ENCODE measurements at regions not wholly inside any gene's neighbourhood (a gene's known extent, or its start where the extent isn't known, plus 50 kb on each side); places are given as distances from the start of the nearest gene placed in this dataset.

DNA sequence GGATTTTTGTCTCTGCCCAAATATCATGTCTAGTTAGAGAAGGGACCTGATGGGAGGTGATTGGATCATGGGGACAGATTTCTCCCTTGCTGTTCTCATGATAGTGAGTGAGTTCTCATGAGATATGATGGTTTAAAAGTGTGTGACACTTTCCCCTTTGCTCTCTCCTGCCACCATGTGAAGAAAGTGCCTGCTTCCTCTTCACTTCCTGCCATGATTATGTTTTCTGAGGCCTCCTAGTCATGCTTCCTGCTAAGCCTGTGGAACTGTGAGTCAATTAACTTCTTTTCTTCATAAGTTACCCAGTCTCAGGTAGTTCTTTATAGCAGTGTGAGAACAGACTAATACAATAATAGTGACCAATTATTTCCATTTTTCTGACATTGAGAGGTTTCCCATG, 167.3 kb upstream of the CYRIA start:
- no peak overlapping the region for H2AFZ ChIP-seq (ENCODE audit: control insufficient read depth, low read depth, low read length)
- H4K20me1 ChIP-seq (ENCODE audit: control insufficient read depth, insufficient read depth): no peaks in the 10 kb centered on the region
- no peak for FAIRE-seq
- no peaks in the 10 kb centered on the region for H3K4me1 ChIP-seq (ENCODE audit: control insufficient read depth, insufficient read depth, low read length)
- H3K27me3 ChIP-seq (replicated peaks in 1 of 2; ENCODE audit: control insufficient read depth in 2 of 2, insufficient read depth in 2 of 2, low read length in 1 of 2): no peaks in the 10 kb centered on the region; a peak in 2 of 4 replicates
- RAD21 ChIA-PET (ENCODE audit: unreplicated experiment): no interaction called here
- no peak for DNase-seq (ENCODE audit: low read depth, low spot score)
- no peak for TF ChIP-seq NKRF (conservative IDR thresholded peaks at IDR 0.05)
- TF ChIP-seq ZNF24 (IDR thresholded peaks at IDR 0.05): no peak
- no peak for TF ChIP-seq CHD1 (IDR thresholded peaks at IDR 0.05; ENCODE audit: low read depth, low read length)
- no peak for TF ChIP-seq POU2F2 (IDR thresholded peaks at IDR 0.05; ENCODE audit: borderline replicate concordance, low read depth, low read length)
- TF ChIP-seq ESRRA (IDR thresholded peaks at IDR 0.05; ENCODE audit: low read length): no peak
- no peak for TF ChIP-seq SMAD5 (IDR thresholded peaks at IDR 0.05; ENCODE audit: low read depth)
- BruUV-seq (replicated peaks): no TSS peak
- no peak for ATAC-seq
- H3K36me3 ChIP-seq (ENCODE audit: control insufficient read depth in 2 of 2, insufficient read depth in 2 of 2, low read length in 1 of 2): no peaks in the 10 kb centered on the region
- no peaks in the 10 kb centered on the region for H3K79me2 ChIP-seq (ENCODE audit: control insufficient read depth, insufficient read depth, low read length)
- POLR2A ChIA-PET: no interaction called here
- no peaks in the 10 kb centered on the region for H3K9me3 ChIP-seq (replicated peaks; ENCODE audit: control insufficient read depth, insufficient read depth, low read length)
- CTCF ChIA-PET: no interaction called here
- SMC1A ChIA-PET (ENCODE audit: uncharacterized antibody, unreplicated experiment): no interaction called here
- H3K9ac ChIP-seq (ENCODE audit: control insufficient read depth, insufficient read depth, low read length): no peak overlapping the region
- no peak overlapping the region for H3K4me3 ChIP-seq
- H3K27ac ChIP-seq (ENCODE audit: control insufficient read depth, insufficient read depth): no peak overlapping the region
- in situ Hi-C loops (cut with MboI) (no loop called here), intact Hi-C loops (cut with micrococcal nuclease; ENCODE audit: unreplicated experiment) (no loop called here)
- H3K4me2 ChIP-seq (ENCODE audit: control insufficient read depth, insufficient read depth): no peak overlapping the region

DNA sequence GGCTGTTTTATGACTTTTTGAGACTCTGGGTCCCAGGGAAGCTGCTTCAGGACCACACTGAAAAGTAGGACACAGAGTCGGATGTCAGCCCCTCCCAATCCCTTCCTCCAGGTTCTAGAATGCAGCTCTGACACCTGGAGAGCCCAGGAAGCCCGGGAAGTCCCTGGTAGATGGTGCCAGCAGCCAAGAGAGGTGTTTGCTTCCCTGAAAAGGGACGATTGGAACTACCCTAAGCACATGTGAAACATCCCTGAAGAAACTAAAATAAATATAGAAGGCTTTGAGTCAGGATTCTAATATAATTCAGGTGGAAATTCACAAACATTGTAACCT, 163.2 kb upstream of the CYRIA start:
- intact Hi-C loops (cut with micrococcal nuclease; ENCODE audit: unreplicated experiment) (no loop called here), in situ Hi-C loops (cut with MboI) (no loop called here)
- DNase-seq (ENCODE audit: low read depth, low spot score) (no peak), FAIRE-seq (no peak), ATAC-seq (no peak)
- H3K79me2 ChIP-seq (ENCODE audit: control insufficient read depth, insufficient read depth, low read length): no peaks in the 10 kb centered on the region
- no TSS peak for BruUV-seq (replicated peaks)
- no peak overlapping the region for H3K27ac ChIP-seq (ENCODE audit: control insufficient read depth, insufficient read depth)
- H4K20me1 ChIP-seq (ENCODE audit: control insufficient read depth, insufficient read depth): no peaks in the 10 kb centered on the region
- 5% methylated on average over 3 of the region's 3 CpGs for WGBS (ENCODE audit: insufficient coverage, insufficient replicate concordance, low lambda C conversion rate, missing lambda C conversion rate)
- ChIA-PET CTCF (no interaction called here), POLR2A (no interaction called here), RAD21 (ENCODE audit: unreplicated experiment) (no interaction called here), SMC1A (ENCODE audit: uncharacterized antibody, unreplicated experiment) (no interaction called here)
- no peaks in the 10 kb centered on the region for H3K36me3 ChIP-seq (ENCODE audit: control insufficient read depth in 2 of 2, insufficient read depth in 2 of 2, low read length in 1 of 2)
- H3K4me1 ChIP-seq (ENCODE audit: control insufficient read depth, insufficient read depth, low read length): no peaks in the 10 kb centered on the region
- H3K9me3 ChIP-seq (replicated peaks; ENCODE audit: control insufficient read depth, insufficient read depth, low read length): no peaks in the 10 kb centered on the region
- H3K9ac ChIP-seq (ENCODE audit: control insufficient read depth, insufficient read depth, low read length): no peak overlapping the region
- no peaks in the 10 kb centered on the region; a peak in 1 of 4 replicates for H3K27me3 ChIP-seq (replicated peaks in 1 of 2; ENCODE audit: control insufficient read depth in 2 of 2, insufficient read depth in 2 of 2, low read length in 1 of 2)
- H3K4me2 ChIP-seq (ENCODE audit: control insufficient read depth, insufficient read depth): no peak overlapping the region
- no peak overlapping the region for H2AFZ ChIP-seq (ENCODE audit: control insufficient read depth, low read depth, low read length)
- no peak overlapping the region for H3K4me3 ChIP-seq
- no peak for TF ChIP-seq PBX3 (IDR thresholded peaks at IDR 0.05; ENCODE audit: insufficient replicate concordance, low read depth, low read length)
- no peak for TF ChIP-seq POLR2A (IDR thresholded peaks at IDR 0.05; ENCODE audit: low read depth, low read length)
- TF ChIP-seq ZBTB33 (IDR thresholded peaks at IDR 0.05): no peak
- TF ChIP-seq, protein P1, sequence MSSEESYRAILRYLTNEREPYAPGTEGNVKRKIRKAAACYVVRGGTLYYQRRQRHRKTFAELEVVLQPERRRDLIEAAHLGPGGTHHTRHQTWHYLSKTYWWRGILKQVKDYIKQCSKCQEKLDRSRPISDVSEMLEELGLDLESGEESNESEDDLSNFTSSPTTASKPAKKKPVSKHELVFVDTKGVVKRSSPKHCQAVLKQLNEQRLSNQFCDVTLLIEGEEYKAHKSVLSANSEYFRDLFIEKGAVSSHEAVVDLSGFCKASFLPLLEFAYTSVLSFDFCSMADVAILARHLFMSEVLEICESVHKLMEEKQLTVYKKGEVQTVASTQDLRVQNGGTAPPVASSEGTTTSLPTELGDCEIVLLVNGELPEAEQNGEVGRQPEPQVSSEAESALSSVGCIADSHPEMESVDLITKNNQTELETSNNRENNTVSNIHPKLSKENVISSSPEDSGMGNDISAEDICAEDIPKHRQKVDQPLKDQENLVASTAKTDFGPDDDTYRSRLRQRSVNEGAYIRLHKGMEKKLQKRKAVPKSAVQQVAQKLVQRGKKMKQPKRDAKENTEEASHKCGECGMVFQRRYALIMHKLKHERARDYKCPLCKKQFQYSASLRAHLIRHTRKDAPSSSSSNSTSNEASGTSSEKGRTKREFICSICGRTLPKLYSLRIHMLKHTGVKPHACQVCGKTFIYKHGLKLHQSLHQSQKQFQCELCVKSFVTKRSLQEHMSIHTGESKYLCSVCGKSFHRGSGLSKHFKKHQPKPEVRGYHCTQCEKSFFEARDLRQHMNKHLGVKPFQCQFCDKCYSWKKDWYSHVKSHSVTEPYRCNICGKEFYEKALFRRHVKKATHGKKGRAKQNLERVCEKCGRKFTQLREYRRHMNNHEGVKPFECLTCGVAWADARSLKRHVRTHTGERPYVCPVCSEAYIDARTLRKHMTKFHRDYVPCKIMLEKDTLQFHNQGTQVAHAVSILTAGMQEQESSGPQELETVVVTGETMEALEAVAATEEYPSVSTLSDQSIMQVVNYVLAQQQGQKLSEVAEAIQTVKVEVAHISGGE (CRISPR knock-in tag; IDR thresholded peaks at IDR 0.05): no peak
- no peak for TF ChIP-seq EED (IDR thresholded peaks at IDR 0.05; ENCODE audit: low read depth)
- TF ChIP-seq GATAD2B (conservative IDR thresholded peaks at IDR 0.05; ENCODE audit: low read depth): no peak
